GM12878 (cell line): ENCODE measurements at regions not wholly inside any gene's neighbourhood (a gene's known extent, or its start where the extent isn't known, plus 50 kb on each side); places are given as distances from the start of the nearest gene placed in this dataset.

Source experiments
- ATAC-seq: fragments of 200-7000 bp; cut with Tn5 transposase; 3 replicates; pipeline ENCODE4 v1.9.1; 2020; ENCODE audit warnings: mild to moderate bottlenecking, moderate library complexity
- BruUV-seq: library from RNA; stranded (reverse); fragments of 400-500 nt; replicated peaks from 2 replicates; lab custom pipeline; 2021; lab: Mats Ljungman, UMichigan
- CTCF ChIA-PET: fragments of 300-600 bp; sonication (Branson Sonifier 250); formaldehyde crosslinking; extraction: SDS; loops from one replicate; lab custom pipeline; 2021; ENCODE audit warnings: inconsistent platforms; lab: Yijun Ruan, JAX
- POLR2A ChIA-PET: fragments of 350-600 bp; formaldehyde crosslinking; extraction: SDS; loops from one replicate; lab custom pipeline; 2021; ENCODE audit warnings: inconsistent platforms; lab: Charles Lee
- RAD21 ChIA-PET: fragments of 300-600 bp; sonication (Branson Sonifier 250); formaldehyde crosslinking; loops from one replicate; lab custom pipeline; 2023; ENCODE audit warnings: antibody characterized with exemption; ENCODE audit not compliant: unreplicated experiment; lab: Charles Lee
- SMC1A ChIA-PET: fragments of 300-600 bp; sonication (Branson Sonifier 250); formaldehyde crosslinking; loops from one replicate; lab custom pipeline; 2023; ENCODE audit not compliant: unreplicated experiment, uncharacterized antibody; lab: Charles Lee
- DNase-seq: peaks from one replicate; pipeline ENCODE4 v3.0.0-alpha.2; 2011; ENCODE audit warnings: low read depth, low spot score
- FAIRE-seq: peaks from 3 replicates; lab custom pipeline; 2011; peaks lifted over from hg19 to GRCh38; lab: Jason Lieb, UNC
- H2AFZ ChIP-seq: 2 replicates; pipeline ENCODE4 v1.6.0; 2011; ENCODE audit warnings: low read depth, low read length, control low read depth; ENCODE audit not compliant: control insufficient read depth
- H3K27ac ChIP-seq: 2 replicates; pipeline ENCODE4 v1.5.1; 2011; ENCODE audit warnings: control low read depth; ENCODE audit not compliant: control insufficient read depth, insufficient read depth
- H3K27me3 ChIP-seq, 2 experiments: replicated peaks in 1 of 2; 2 replicates each; pipeline versions ENCODE4 v1.6.0 to v1.6.1; 2011; ENCODE audit warnings: low read length in 1 of 2; ENCODE audit not compliant: control insufficient read depth in 2 of 2, insufficient read depth in 2 of 2
- H3K36me3 ChIP-seq, 2 experiments: 2 replicates each; pipeline ENCODE4 v1.5.1; 2011; ENCODE audit warnings: low read length in 1 of 2; ENCODE audit not compliant: control insufficient read depth in 2 of 2, insufficient read depth in 2 of 2
- H3K4me1 ChIP-seq: 2 replicates; pipeline ENCODE4 v1.6.1; 2011; ENCODE audit warnings: mild to moderate bottlenecking, low read length, moderate library complexity, mixed read lengths; ENCODE audit not compliant: control insufficient read depth, insufficient read depth
- H3K4me2 ChIP-seq: 2 replicates; pipeline ENCODE4 v1.6.0; 2011; ENCODE audit warnings: control low read depth; ENCODE audit not compliant: control insufficient read depth, insufficient read depth
- H3K4me3 ChIP-seq: fragments of 200-600 bp; sonication (generic); 2 replicates; pipeline ENCODE4 v1.5.1; 2016
- H3K79me2 ChIP-seq: 2 replicates; pipeline ENCODE4 v1.6.0; 2011; ENCODE audit warnings: low read length; ENCODE audit not compliant: control insufficient read depth, insufficient read depth
- H3K9ac ChIP-seq: 2 replicates; pipeline ENCODE4 v1.8.0; 2011; ENCODE audit warnings: low read length, control low read depth, mixed read lengths; ENCODE audit not compliant: control insufficient read depth, insufficient read depth
- H3K9me3 ChIP-seq: replicated peaks from 3 replicates; pipeline ENCODE4 v1.5.1; 2011; ENCODE audit warnings: mild to moderate bottlenecking, low read length; ENCODE audit not compliant: control insufficient read depth, insufficient read depth
- H4K20me1 ChIP-seq: 2 replicates; pipeline ENCODE4 v1.6.0; 2011; ENCODE audit not compliant: control insufficient read depth, insufficient read depth
- ASH2L ChIP-seq: fragments of 300-600, 200-600 bp; sonication (generic); IDR thresholded peaks from 2 replicates; pipeline ENCODE4 v1.6.1; 2017; ENCODE audit warnings: low read depth, mild to moderate bottlenecking, borderline replicate concordance
- ATF3 ChIP-seq: IDR thresholded peaks from 2 replicates; pipeline ENCODE4 v1.6.1; 2011; ENCODE audit warnings: low read depth, mild to moderate bottlenecking, low read length, moderate library complexity, borderline replicate concordance; ENCODE audit errors: extremely low read depth
- BRCA1 ChIP-seq: IDR thresholded peaks from 2 replicates; pipeline ENCODE4 v1.6.1; 2011; ENCODE audit warnings: low read depth, low read length, improper control_type of control experiment
- CBX3 ChIP-seq: fragments of 200-600 bp; sonication (generic); IDR thresholded peaks from 2 replicates; pipeline ENCODE4 v1.6.1; 2016; ENCODE audit warnings: low read depth, borderline replicate concordance
- CTCF ChIP-seq, 3 experiments: IDR thresholded peaks in 2 of 3; conservative IDR thresholded peaks in 1 of 3; 2 replicates each; pipeline ENCODE4 v1.5.1; 2011; ENCODE audit warnings: low read depth in 3 of 3, low read length in 3 of 3, mild to moderate bottlenecking in 3 of 3, control low read depth in 2 of 3, moderate library complexity in 2 of 3, inconsistent platforms in 1 of 3, mixed read lengths in 1 of 3; ENCODE audit not compliant: control insufficient read depth in 2 of 3, insufficient read depth in 1 of 3; ENCODE audit errors: extremely low read depth in 1 of 3
- HDAC6 ChIP-seq: fragments of 200-600 bp; sonication (generic); IDR thresholded peaks from one replicate; pipeline ENCODE4 v1.8.0; 2017; ENCODE audit warnings: antibody characterized with exemption; ENCODE audit not compliant: unreplicated experiment
- NBN ChIP-seq: fragments of 450-650 bp; IDR thresholded peaks from 2 replicates; pipeline ENCODE4 v1.6.1; 2016
- NFIC ChIP-seq: IDR thresholded peaks from 2 replicates; pipeline ENCODE4 v1.6.1; 2012; ENCODE audit warnings: low read depth, mild to moderate bottlenecking, inconsistent platforms, low read length, moderate library complexity
- NFXL1 ChIP-seq: fragments of 450-650 bp; IDR thresholded peaks from 2 replicates; pipeline ENCODE4 v1.6.1; 2017; ENCODE audit warnings: antibody characterized with exemption, mild to moderate bottlenecking, borderline replicate concordance
- NFYB ChIP-seq: IDR thresholded peaks from 2 replicates; pipeline ENCODE4 v1.6.1; 2011; ENCODE audit warnings: low read depth, mild to moderate bottlenecking, low read length, improper control_type of control experiment, moderate library complexity; ENCODE audit not compliant: insufficient read depth
- NR2C2 ChIP-seq: IDR thresholded peaks from 2 replicates; pipeline ENCODE4 v1.6.1; 2011; ENCODE audit warnings: borderline replicate concordance, low read depth; ENCODE audit not compliant: control insufficient read depth, insufficient read length
- PAX8 ChIP-seq: fragments of 450-650 bp; IDR thresholded peaks from 2 replicates; pipeline ENCODE4 v1.6.1; 2017; ENCODE audit warnings: mild to moderate bottlenecking, moderate library complexity
- RELA ChIP-seq: fragments of 450-650 bp; IDR thresholded peaks from 2 replicates; pipeline ENCODE4 v1.8.0; 2014; ENCODE audit warnings: borderline replicate concordance; ENCODE audit not compliant: partially characterized antibody
- RUNX3 ChIP-seq: IDR thresholded peaks from 2 replicates; pipeline ENCODE4 v1.6.1; 2012; ENCODE audit warnings: low read length, inconsistent platforms
- SUPT20H ChIP-seq: IDR thresholded peaks from 2 replicates; pipeline ENCODE4 v1.6.1; 2011; ENCODE audit warnings: low read depth, mild to moderate bottlenecking, low read length, moderate library complexity, borderline replicate concordance; ENCODE audit not compliant: control insufficient read depth
- TCF12 ChIP-seq: IDR thresholded peaks from 2 replicates; pipeline ENCODE4 v1.6.1; 2011; ENCODE audit warnings: low read depth, mild to moderate bottlenecking, low read length
- USF2 ChIP-seq: IDR thresholded peaks from 2 replicates; pipeline ENCODE4 v1.6.1; 2011; ENCODE audit warnings: low read depth, low read length, improper control_type of control experiment, borderline replicate concordance
- ZNF687 ChIP-seq: fragments of 450-650 bp; IDR thresholded peaks from 2 replicates; pipeline ENCODE4 v1.6.1; 2017; ENCODE audit warnings: mild to moderate bottlenecking, moderate library complexity
- in situ Hi-C: fragments of 300-500 bp; cut with MboI; formaldehyde crosslinking; loops from 9 replicates; pipeline ENCODE4 v1.14.3; 2018; ENCODE audit warnings: mixed read lengths
- intact Hi-C: fragments of 100-400 bp; cut with micrococcal nuclease; formaldehyde crosslinking; loops from one replicate; pipeline ENCODE4 v1.14.2; 2022; ENCODE audit not compliant: unreplicated experiment

GRCh38 chr9:94026816-94027215 lies 57.4 kb upstream of the PTPDC1 start:
- TF ChIP-seq BRCA1 (no peak), RUNX3 (no peak), ASH2L (no peak), ZNF687 (no peak), USF2 (no peak), NFIC (no peak), NR2C2 (no peak), NFYB (no peak), RELA (no peak), TCF12 (no peak), SUPT20H (no peak), HDAC6 (no peak), PAX8 (no peak), NFXL1 (no peak), CTCF (IDR thresholded peaks at IDR 0.05 in 2 of 3, conservative IDR thresholded peaks at IDR 0.05 in 1 of 3; ENCODE audit: control insufficient read depth in 2 of 3, extremely low read depth in 1 of 3, insufficient read depth in 1 of 3, low read depth in 3 of 3, low read length in 3 of 3) (no peak), ATF3 (no peak), NBN (no peak), CBX3 (no peak)
- intact Hi-C loops (no loop called here), in situ Hi-C loops (no loop called here)
- ChIA-PET CTCF (interaction anchor here (1.9 kb wide), 1 partner anchor 12 kb away, joined by 7 read pairs; no protein-coding TSS in a partner anchor), RAD21 (no interaction called here), POLR2A (no interaction called here), SMC1A (no interaction called here)
- ATAC-seq (no peak), DNase-seq (no peak), FAIRE-seq (no peak)
- Histone ChIP-seq H3K4me2 (no peak overlapping the region), H3K4me3 (no peak overlapping the region), H3K27ac (no peak overlapping the region), H3K9me3 (no peaks in the 10 kb centered on the region; the same call in 2 of the 3 replicates), H3K9ac (no peak overlapping the region), H3K79me2 (peaks cover 2% of the 10 kb centered on the region), H3K27me3 (no peaks in the 10 kb centered on the region), H4K20me1 (no peaks in the 10 kb centered on the region), H3K36me3 (no peaks in the 10 kb centered on the region), H3K4me1 (no peaks in the 10 kb centered on the region), H2AFZ (no peak overlapping the region)
- no TSS peak for BruUV-seq
